Muscle of leg (tissue), 3 donors: ENCODE measurements at regions not wholly inside any gene's neighbourhood (a gene's known extent, or its start where the extent isn't known, plus 50 kb on each side); places are given as distances from the start of the nearest gene placed in this dataset.
A peak's percentile ranks its signal among the peaks of the same experiment; 100 is the strongest.
"Not testable (repeated sequence)": the region's sequence is repeated elsewhere in the genome, so short reads cannot be mapped to it uniquely, and the experiment has no call there.

ENCODE experiments used
- DNase-seq: peaks from one replicate; pipeline ENCODE4 v3.0.0; 2013
- H3K27ac ChIP-seq: one replicate; pipeline ENCODE4 v1.5.1; 2013; ENCODE audit warnings: mild to moderate bottlenecking, low read length, control low read depth
- H3K27me3 ChIP-seq: one replicate; pipeline ENCODE4 v1.6.1; 2013; ENCODE audit warnings: low read length; ENCODE audit not compliant: control insufficient read depth, insufficient read depth
- H3K36me3 ChIP-seq: one replicate; pipeline ENCODE4 v1.6.1; 2013; ENCODE audit warnings: low read length; ENCODE audit not compliant: control insufficient read depth, insufficient read depth
- H3K4me1 ChIP-seq: one replicate; pipeline ENCODE4 v1.6.1; 2013; ENCODE audit warnings: low read length; ENCODE audit not compliant: control insufficient read depth, insufficient read depth
- H3K4me3 ChIP-seq: one replicate; pipeline ENCODE4 v1.5.1; 2013; ENCODE audit warnings: low read length, control low read depth
- H3K9me3 ChIP-seq: replicated peaks from 2 replicates; pipeline ENCODE4 v1.6.1; 2013; ENCODE audit warnings: low read depth, low read length; ENCODE audit not compliant: control insufficient read depth
- WGBS: methylation state at CpG from one replicate; pipeline ENCODE4 v1.1.5; 2013; ENCODE audit warnings: missing lambda C conversion rate; ENCODE audit not compliant: insufficient coverage; 5-methylcytosine and 5-hydroxymethylcytosine counted together

DNA sequence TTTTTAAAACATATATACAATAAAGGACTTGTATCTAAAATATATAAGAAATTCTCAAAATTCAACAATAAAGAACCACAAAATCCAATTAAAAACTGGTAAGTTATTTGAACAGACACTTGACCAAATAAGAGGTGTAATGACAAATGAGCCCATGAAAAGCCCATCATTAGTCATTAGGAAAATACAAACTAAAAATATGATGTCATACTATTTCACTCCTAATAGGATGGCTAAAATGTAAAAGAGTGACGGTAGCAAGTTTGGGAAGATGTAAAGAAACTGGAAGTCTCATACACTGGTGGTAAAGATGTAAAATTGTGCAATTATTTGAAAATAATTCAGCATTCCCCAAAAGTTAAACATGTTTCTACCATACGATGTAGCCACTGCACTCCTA, 1095.3 kb upstream of the CDH8 start:
- no CpG with 5 or more reads among the region's 2 CpGs for WGBS
- no peak for DNase-seq
- Histone ChIP-seq H3K9me3 (no peaks in the 10 kb centered on the region), H3K27me3 (no peaks in the 10 kb centered on the region), H3K27ac (no peak overlapping the region), H3K4me3 (no peak overlapping the region), H3K4me1 (no peaks in the 10 kb centered on the region), H3K36me3 (no peaks in the 10 kb centered on the region)

DNA sequence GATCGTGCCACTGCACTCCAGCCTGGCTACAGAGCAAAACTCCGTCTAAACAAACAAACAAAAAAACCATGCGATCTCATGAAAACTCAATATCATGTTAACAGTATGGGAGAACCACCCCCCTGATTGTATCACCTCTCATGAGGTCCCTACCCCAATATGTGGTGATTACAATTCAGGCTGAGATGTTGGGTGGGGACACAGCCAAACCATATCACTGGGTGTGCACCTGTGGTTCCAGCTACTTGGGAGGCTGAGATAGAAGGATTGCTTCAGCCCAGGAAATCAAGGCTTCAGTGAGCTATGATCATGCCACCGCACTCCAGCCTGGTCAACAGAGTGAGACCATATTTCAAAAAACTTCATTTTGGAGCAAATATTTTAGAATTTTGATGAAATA, 1094.7 kb upstream of the CDH8 start:
- Histone ChIP-seq H3K36me3 (no peaks in the 10 kb centered on the region), H3K9me3 (no peaks in the 10 kb centered on the region), H3K27me3 (no peaks in the 10 kb centered on the region), H3K4me3 (no peak overlapping the region), H3K4me1 (no peaks in the 10 kb centered on the region), H3K27ac (no peak overlapping the region)
- DNase-seq: no peak
- WGBS: no CpG with 5 or more reads among the region's 4 CpGs

GRCh38 chr16:63129411-63130125, 1093.3 kb upstream of the CDH8 start:
- DNase-seq: no peak
- no peaks in the 10 kb centered on the region for H3K9me3 ChIP-seq
- no peaks in the 10 kb centered on the region for H3K27me3 ChIP-seq
- H3K27ac ChIP-seq: no peak overlapping the region
- no peaks in the 10 kb centered on the region for H3K4me1 ChIP-seq
- WGBS: 95% methylated on average over 41 of the region's 46 CpGs
- no peak overlapping the region for H3K4me3 ChIP-seq
- H3K36me3 ChIP-seq: no peaks in the 10 kb centered on the region

- not testable (repeated sequence) for H3K9me3 ChIP-seq, H3K4me1 ChIP-seq, DNase-seq, H3K4me3 ChIP-seq, H3K36me3 ChIP-seq, H3K27ac ChIP-seq, H3K27me3 ChIP-seq
- WGBS: 95% methylated on average over 16 of the region's 23 CpGs
Observed at GRCh38 chr16:63119905-63120304, 1083.7 kb upstream of the CDH8 start.

DNA sequence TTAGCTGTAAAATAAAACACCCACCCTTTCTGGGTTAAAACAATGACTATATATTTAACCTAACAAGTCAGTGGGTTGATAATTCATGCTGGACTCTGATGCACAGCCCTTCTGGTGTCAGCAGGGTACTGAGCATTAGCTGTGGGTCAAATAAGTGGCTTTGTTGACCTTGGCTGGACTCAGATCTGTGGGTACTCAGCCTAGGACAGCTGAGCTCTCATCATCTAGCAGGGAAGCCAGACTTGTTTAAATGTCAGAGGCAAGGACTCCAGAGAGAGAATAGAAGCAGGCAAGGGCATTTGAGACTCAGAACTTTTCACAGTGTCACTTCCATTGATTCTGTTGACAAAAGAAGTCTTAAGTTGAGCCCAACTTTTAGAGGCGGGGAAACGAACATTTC, 1063.8 kb upstream of the CDH8 start:
- no peaks in the 10 kb centered on the region for H3K9me3 ChIP-seq
- H3K4me3 ChIP-seq: no peak overlapping the region
- H3K27me3 ChIP-seq: no peaks in the 10 kb centered on the region
- DNase-seq: no peak
- no peaks in the 10 kb centered on the region for H3K36me3 ChIP-seq
- no CpG with 5 or more reads among the region's 2 CpGs for WGBS
- no peak overlapping the region for H3K27ac ChIP-seq
- no peaks in the 10 kb centered on the region for H3K4me1 ChIP-seq

DNA sequence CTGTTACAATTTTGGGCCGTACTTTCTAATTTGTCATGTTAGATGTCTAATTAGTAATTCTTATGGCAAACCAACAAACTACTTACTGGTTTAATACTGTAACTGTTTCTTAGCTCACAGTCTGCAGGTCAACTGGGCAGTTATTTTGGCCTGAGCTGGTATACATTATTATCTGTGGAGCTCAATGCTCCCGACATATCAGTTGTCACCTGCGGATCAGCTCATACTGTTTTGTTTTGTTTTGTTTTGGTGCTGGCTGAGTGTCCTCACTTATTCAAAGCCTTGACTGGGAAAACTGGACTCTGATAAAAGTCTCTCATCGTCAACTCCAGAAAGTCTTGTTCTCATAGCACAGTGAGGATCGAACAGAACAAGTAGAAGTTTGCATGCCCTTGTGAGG, 1060.6 kb upstream of the CDH8 start:
- Histone ChIP-seq H3K27me3 (no peaks in the 10 kb centered on the region), H3K9me3 (no peaks in the 10 kb centered on the region), H3K36me3 (no peaks in the 10 kb centered on the region), H3K27ac (no peak overlapping the region), H3K4me3 (no peak overlapping the region), H3K4me1 (no peaks in the 10 kb centered on the region)
- DNase-seq: no peak
- WGBS: 92% methylated on average over 4 of the region's 5 CpGs

DNA sequence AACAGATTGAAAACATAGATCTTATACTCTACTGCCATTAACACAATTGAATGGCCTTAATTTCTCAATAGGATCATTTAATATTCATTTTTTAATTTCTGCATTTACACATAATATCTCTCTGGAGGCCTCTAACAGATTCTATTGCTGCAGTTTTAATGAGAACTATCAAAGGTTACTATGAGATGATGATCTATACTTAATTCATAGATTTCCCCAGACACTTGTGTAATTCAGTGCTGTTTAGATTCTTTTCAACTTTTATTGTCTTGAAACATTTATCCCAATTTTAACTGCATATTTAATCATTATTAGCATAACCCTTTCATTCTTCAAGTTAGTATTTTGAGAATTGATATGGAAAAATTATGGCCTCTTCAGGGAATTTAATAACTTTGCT, 1056.5 kb upstream of the CDH8 start:
- Histone ChIP-seq H3K9me3 (no peaks in the 10 kb centered on the region), H3K27ac (no peak overlapping the region), H3K36me3 (no peaks in the 10 kb centered on the region), H3K4me1 (no peaks in the 10 kb centered on the region), H3K27me3 (no peaks in the 10 kb centered on the region), H3K4me3 (no peak overlapping the region)
- DNase-seq: no peak

DNA sequence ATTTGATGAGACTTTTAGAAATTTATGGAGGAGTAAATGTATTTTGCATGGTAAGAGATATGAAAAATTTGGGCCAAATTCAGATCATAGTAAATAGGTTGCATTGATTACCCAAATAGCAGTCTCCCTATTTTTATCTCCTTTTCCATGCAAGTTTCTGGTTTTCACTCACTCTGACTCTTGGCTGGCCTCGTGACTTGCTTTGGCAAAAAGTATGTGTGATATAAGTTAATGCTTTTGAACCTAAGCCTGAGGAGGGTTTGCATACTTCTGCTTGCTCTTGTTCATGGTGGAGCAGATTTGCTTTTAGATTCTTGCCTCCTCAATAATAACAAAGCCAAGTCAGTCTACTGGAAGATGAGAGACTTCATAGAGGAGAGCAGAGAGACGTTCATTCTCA, 1045.9 kb upstream of the CDH8 start:
- Histone ChIP-seq H3K27ac (no peak overlapping the region), H3K9me3 (no peaks in the 10 kb centered on the region), H3K4me3 (no peak overlapping the region), H3K4me1 (no peaks in the 10 kb centered on the region), H3K36me3 (no peaks in the 10 kb centered on the region), H3K27me3 (no peaks in the 10 kb centered on the region)
- DNase-seq: peak; percentile 49
- no CpG with 5 or more reads among the region's 2 CpGs for WGBS

DNA sequence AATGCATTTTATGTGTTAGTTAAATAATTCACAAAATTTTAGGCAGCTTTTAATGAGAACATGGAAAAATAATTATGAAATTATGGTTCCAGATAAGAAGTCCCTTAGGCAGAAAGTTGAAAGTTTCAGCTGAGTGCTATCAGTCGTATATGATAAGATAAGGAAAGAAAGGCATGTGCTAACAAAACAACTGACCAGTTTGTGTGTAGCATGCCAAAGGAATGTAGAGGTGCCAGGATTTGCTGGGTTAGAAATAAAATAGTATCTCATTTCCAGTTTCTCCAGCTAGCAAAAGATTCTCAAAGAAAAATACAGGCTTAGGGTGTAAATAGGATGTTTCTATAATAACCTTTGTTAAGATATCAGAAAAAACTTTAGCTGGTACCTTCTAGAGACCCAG, 1044.5 kb upstream of the CDH8 start:
- Histone ChIP-seq H3K4me3 (no peak overlapping the region), H3K36me3 (no peaks in the 10 kb centered on the region), H3K27me3 (no peaks in the 10 kb centered on the region), H3K9me3 (no peaks in the 10 kb centered on the region), H3K27ac (no peak overlapping the region), H3K4me1 (no peaks in the 10 kb centered on the region)
- no CpG with 5 or more reads among the region's 1 CpG for WGBS
- DNase-seq: no peak

GRCh38 chr16:63069047-63069446, 1032.8 kb upstream of the CDH8 start:
- Histone ChIP-seq H3K9me3 (no peaks in the 10 kb centered on the region), H3K27ac (no peak overlapping the region), H3K4me3 (no peak overlapping the region), H3K4me1 (no peaks in the 10 kb centered on the region), H3K27me3 (no peaks in the 10 kb centered on the region), H3K36me3 (no peaks in the 10 kb centered on the region)
- WGBS: no CpG with 5 or more reads among the region's 4 CpGs
- DNase-seq: no peak

DNA sequence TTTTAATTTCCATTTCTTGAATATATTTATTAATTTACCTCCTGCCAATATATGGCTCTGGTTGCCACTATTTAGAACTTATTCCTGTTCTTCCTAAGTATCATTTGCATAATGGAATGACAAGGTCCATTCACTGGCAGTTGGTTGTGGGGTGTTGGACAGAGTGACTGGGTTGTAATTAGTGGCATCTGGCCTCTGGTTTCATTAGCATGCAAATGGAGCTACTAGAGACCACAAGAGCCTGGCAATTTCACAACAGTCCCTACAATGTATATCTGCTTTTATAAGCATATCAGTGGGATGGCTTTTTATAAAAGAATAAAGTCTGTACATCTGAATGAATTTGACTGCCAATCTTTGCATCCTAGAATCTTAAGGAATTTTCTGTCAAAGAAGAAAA, 1030.9 kb upstream of the CDH8 start:
- no peaks in the 10 kb centered on the region for H3K27me3 ChIP-seq
- H3K4me3 ChIP-seq: no peak overlapping the region
- no peak for DNase-seq
- no peak overlapping the region for H3K27ac ChIP-seq
- H3K36me3 ChIP-seq: no peaks in the 10 kb centered on the region
- no peaks in the 10 kb centered on the region for H3K4me1 ChIP-seq
- H3K9me3 ChIP-seq: no peaks in the 10 kb centered on the region
